ENCODE measurements at regions not wholly inside any gene's neighbourhood (a gene's known extent, or its start where the extent isn't known, plus 50 kb on each side); places are given as distances from the start of the nearest gene placed in this dataset.

DNA sequence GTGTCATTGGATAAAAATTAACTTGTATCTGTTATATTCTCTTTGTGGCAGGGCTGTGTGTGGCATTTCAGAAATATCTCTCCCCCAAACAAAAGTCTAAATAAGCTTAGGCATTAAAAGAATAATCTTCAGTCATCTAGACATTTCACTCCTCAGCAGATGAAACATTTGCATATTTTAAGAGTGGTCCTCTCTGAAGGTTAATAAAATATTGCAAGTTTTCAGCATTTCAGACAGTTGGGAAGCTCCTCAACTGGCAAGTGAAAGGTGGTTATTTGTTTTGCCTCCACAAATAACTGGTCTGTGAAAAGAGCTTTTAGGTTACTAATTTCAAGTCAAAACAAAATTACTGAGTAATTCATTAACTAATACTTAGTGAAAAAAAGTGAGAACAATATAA is 462.6 kb downstream of the EPHA4 start:
- peaks cover 0 to 3% (median 0%) of the 10 kb centered on the region in 4 donors for H3K4me1 ChIP-seq
- H3K27ac ChIP-seq = no peak overlapping the region
- no peak for DNase-seq
- H3K27me3 ChIP-seq = no peaks in the 10 kb centered on the region
- H3K4me3 ChIP-seq = no peak overlapping the region
- TF ChIP-seq, protein P1, sequence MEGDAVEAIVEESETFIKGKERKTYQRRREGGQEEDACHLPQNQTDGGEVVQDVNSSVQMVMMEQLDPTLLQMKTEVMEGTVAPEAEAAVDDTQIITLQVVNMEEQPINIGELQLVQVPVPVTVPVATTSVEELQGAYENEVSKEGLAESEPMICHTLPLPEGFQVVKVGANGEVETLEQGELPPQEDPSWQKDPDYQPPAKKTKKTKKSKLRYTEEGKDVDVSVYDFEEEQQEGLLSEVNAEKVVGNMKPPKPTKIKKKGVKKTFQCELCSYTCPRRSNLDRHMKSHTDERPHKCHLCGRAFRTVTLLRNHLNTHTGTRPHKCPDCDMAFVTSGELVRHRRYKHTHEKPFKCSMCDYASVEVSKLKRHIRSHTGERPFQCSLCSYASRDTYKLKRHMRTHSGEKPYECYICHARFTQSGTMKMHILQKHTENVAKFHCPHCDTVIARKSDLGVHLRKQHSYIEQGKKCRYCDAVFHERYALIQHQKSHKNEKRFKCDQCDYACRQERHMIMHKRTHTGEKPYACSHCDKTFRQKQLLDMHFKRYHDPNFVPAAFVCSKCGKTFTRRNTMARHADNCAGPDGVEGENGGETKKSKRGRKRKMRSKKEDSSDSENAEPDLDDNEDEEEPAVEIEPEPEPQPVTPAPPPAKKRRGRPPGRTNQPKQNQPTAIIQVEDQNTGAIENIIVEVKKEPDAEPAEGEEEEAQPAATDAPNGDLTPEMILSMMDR (IDR thresholded peaks at IDR 0.05) = no peak
- TF ChIP-seq POLR2A (IDR thresholded peaks at IDR 0.05) (no peak), EP300 (IDR thresholded peaks at IDR 0.05; ENCODE audit: low read depth) (no peak), POLR2AphosphoS5 (IDR thresholded peaks at IDR 0.05) (no peak)
- in situ Hi-C loops (cut with MboI; ENCODE audit: low pct_ligation_motif_present in 1 of 4, low pct_unique_long_range_greater_than_20kb in 1 of 4, low sequenced_read_pairs in 3 of 4) = no loop called here
- H3K36me3 ChIP-seq = no peaks in the 10 kb centered on the region
- no peaks in the 10 kb centered on the region for H3K9me3 ChIP-seq
- intact Hi-C loops (cut with DNase I; ENCODE audit: low total_unique reads) = no loop called here

DNA sequence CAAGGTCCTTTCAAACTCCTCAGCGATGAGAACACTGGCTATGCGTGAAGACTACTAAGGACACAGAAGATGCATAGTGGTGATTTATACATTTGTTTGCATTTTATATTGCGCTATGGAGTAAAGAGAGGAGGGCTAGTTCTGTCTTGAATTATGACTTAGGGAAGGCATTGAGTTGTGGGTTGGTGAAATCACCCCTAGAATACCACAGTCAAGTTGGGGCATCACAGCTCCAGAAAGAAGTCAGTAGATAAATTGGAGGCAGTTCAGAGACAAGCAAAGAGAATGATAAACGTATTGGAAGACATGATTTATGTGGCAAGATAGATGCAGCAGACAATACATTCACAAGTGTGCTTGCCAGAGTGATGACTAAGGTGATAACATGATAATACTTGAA is 460.4 kb downstream of the EPHA4 start:
- in situ Hi-C loops (cut with MboI; ENCODE audit: low pct_ligation_motif_present in 1 of 4, low pct_unique_long_range_greater_than_20kb in 1 of 4, low sequenced_read_pairs in 3 of 4) = no loop called here
- H3K9me3 ChIP-seq = no peaks in the 10 kb centered on the region
- H3K36me3 ChIP-seq = no peaks in the 10 kb centered on the region
- no peak for DNase-seq
- H3K4me3 ChIP-seq = no peak overlapping the region
- intact Hi-C loops (cut with DNase I; ENCODE audit: low total_unique reads) = no loop called here
- WGBS, 2 donors (ENCODE audit: low coverage in 1 of 2) = 73 to 82% methylated on average over 4 of the region's 4 CpGs
- no peak overlapping the region for H3K27ac ChIP-seq
- TF ChIP-seq POLR2AphosphoS5 (IDR thresholded peaks at IDR 0.05) (no peak), EP300 (IDR thresholded peaks at IDR 0.05; ENCODE audit: low read depth) (no peak), POLR2A (IDR thresholded peaks at IDR 0.05) (no peak)
- TF ChIP-seq, protein P1 (IDR thresholded peaks at IDR 0.05) = no peak
- no peaks in the 10 kb centered on the region for H3K27me3 ChIP-seq
- peaks cover 0 to 6% (median 0%) of the 10 kb centered on the region in 4 donors for H3K4me1 ChIP-seq

DNA sequence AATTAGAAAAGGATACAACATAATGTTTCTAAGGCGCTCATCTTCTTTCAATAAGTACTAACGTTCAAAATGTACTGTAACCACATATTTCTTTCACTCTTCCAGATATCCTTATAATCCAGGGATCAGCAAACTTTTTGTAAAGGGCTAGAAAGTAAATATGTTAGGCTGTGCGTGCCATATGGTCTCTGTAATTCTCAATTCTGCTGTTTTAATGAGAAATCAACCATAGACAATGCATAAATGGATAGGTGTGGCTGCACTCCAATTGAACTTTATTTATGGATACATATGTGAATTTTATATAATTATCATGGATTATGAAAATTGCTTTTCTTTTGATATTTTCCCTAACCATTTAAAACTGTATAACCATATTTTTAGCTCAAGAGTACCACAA is 459.4 kb downstream of the EPHA4 start:
- 81 to 87% methylated on average over 3 of the region's 3 CpGs for WGBS, 2 donors (ENCODE audit: low coverage in 1 of 2)
- Histone ChIP-seq H3K9me3 (no peaks in the 10 kb centered on the region), H3K4me3 (no peak overlapping the region), H3K27me3 (no peaks in the 10 kb centered on the region), H3K4me1 (peaks cover 0 to 6% (median 0%) of the 10 kb centered on the region in 4 donors), H3K27ac (no peak overlapping the region), H3K36me3 (no peaks in the 10 kb centered on the region)
- in situ Hi-C loops (cut with MboI; ENCODE audit: low pct_ligation_motif_present in 1 of 4, low pct_unique_long_range_greater_than_20kb in 1 of 4, low sequenced_read_pairs in 3 of 4) (no loop called here), intact Hi-C loops (cut with DNase I; ENCODE audit: low total_unique reads) (no loop called here)
- DNase-seq = no peak
- TF ChIP-seq POLR2A (IDR thresholded peaks at IDR 0.05) (no peak), POLR2AphosphoS5 (IDR thresholded peaks at IDR 0.05) (no peak), EP300 (IDR thresholded peaks at IDR 0.05; ENCODE audit: low read depth) (no peak)

DNA sequence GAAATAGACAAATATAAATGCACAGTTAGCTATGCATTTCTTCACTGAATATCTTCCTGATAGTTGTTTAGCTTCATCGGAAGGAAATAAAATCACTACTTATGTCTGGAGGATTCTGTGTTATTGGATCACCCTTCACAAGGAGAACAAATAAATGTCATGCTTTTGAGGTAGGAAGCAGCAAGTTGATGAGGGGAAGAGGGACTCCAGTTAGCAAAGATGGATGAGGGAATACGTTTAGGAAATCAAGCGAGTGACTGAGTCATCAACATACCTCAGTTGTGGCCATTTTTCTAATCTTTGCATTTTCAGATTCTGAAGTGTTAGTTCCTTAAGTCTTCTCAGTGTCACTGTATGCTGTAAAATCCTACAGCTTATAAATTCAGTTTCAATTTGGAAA is 456.2 kb downstream of the EPHA4 start:
- no peaks in the 10 kb centered on the region for H3K27me3 ChIP-seq
- no peak for TF ChIP-seq EP300 (IDR thresholded peaks at IDR 0.05; ENCODE audit: low read depth)
- TF ChIP-seq, protein P1 (IDR thresholded peaks at IDR 0.05) = no peak
- TF ChIP-seq POLR2A (IDR thresholded peaks at IDR 0.05) = no peak
- TF ChIP-seq POLR2AphosphoS5 (IDR thresholded peaks at IDR 0.05) = no peak
- H3K4me3 ChIP-seq = no peak overlapping the region
- 75 to 88% methylated on average over 3 of the region's 3 CpGs for WGBS, 2 donors (ENCODE audit: low coverage in 1 of 2)
- in situ Hi-C loops (cut with MboI; ENCODE audit: low pct_ligation_motif_present in 1 of 4, low pct_unique_long_range_greater_than_20kb in 1 of 4, low sequenced_read_pairs in 3 of 4) = no loop called here
- intact Hi-C loops (cut with DNase I; ENCODE audit: low total_unique reads) = no loop called here
- peaks cover 0 to 6% (median 0%) of the 10 kb centered on the region in 4 donors for H3K4me1 ChIP-seq
- H3K36me3 ChIP-seq = no peaks in the 10 kb centered on the region
- no peak for DNase-seq
- no peaks in the 10 kb centered on the region for H3K9me3 ChIP-seq
- H3K27ac ChIP-seq = no peak overlapping the region

DNA sequence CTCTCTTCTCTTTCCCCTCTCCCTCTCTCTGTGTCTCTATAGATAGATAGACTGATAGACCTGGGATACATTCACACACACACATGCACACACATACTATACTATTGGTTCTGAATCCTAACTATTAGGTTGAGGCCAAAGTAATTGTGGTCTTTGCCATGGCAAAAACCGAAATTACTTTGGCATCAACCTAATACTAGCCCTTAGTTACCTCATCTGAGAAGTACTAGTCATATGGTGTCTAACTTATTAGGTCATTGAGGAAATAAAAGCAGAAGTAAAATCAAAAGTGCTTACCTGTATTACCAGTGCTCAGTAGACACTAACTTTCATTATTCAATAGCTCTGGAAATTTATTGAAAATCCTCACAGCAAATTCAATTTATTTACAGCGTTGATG is 451.5 kb downstream of the EPHA4 start:
- Histone ChIP-seq H3K36me3 (no peaks in the 10 kb centered on the region), H3K9me3 (no peaks in the 10 kb centered on the region), H3K4me1 (no peaks in the 10 kb centered on the region), H3K27me3 (no peaks in the 10 kb centered on the region), H3K27ac (no peak overlapping the region), H3K4me3 (no peak overlapping the region)
- in situ Hi-C loops (cut with MboI; ENCODE audit: low pct_ligation_motif_present in 1 of 4, low pct_unique_long_range_greater_than_20kb in 1 of 4, low sequenced_read_pairs in 3 of 4) = no loop called here
- TF ChIP-seq POLR2AphosphoS5 (IDR thresholded peaks at IDR 0.05) = no peak
- TF ChIP-seq, protein P1 (IDR thresholded peaks at IDR 0.05) = no peak
- TF ChIP-seq POLR2A (IDR thresholded peaks at IDR 0.05) = no peak
- no peak for TF ChIP-seq EP300 (IDR thresholded peaks at IDR 0.05; ENCODE audit: low read depth)
- no peak for DNase-seq
- intact Hi-C loops (cut with DNase I; ENCODE audit: low total_unique reads) = no loop called here
- WGBS, 2 donors (ENCODE audit: low coverage in 1 of 2) = 79 to 85% methylated on average over 2 of the region's 2 CpGs

All from transverse colon (tissue), 4 donors.